K562 (cell line): ENCODE measurements at regions not wholly inside any gene's neighbourhood (a gene's known extent, or its start where the extent isn't known, plus 50 kb on each side); places are given as distances from the start of the nearest gene placed in this dataset.

Experiments used
- ATAC-seq: fragments of 200-7000 bp; cut with Tn5 transposase; 3 replicates; pipeline ENCODE4 v1.9.1; 2020; ENCODE audit warnings: moderate library complexity
- BruUV-seq: library from RNA; stranded (reverse); fragments of 400-500 nt; replicated peaks from 2 replicates; lab custom pipeline; 2021; lab: Mats Ljungman, UMichigan
- CTCF ChIA-PET: fragments of 300-600 bp; formaldehyde crosslinking; extraction: SDS; loops from one replicate; lab custom pipeline; 2021; ENCODE audit warnings: low intra/inter-chr PET ratio; lab: Yijun Ruan, JAX
- POLR2A ChIA-PET: fragments of 300-600, 350-650 bp; sonication (Branson Sonifier 250); formaldehyde crosslinking; extraction: SDS; loops from one replicate; lab custom pipeline; 2021; ENCODE audit warnings: antibody characterized with exemption, inconsistent platforms; lab: Yijun Ruan, JAX
- DNase-seq, 4 experiments: peaks; one replicate each; pipeline versions ENCODE4 v3.0.0 to v3.0.0-alpha.2; 2011 to 2018; ENCODE audit warnings: low spot score in 3 of 4, mixed read lengths in 3 of 4; ENCODE audit errors: extremely low read depth in 1 of 4
- FAIRE-seq: peaks from 2 replicates; lab custom pipeline; 2011; peaks lifted over from hg19 to GRCh38; lab: Jason Lieb, UNC
- H2AFZ ChIP-seq: 2 replicates; pipeline ENCODE4 v1.6.0; 2011; ENCODE audit warnings: low read depth, low read length, control low read depth, inconsistent platforms
- H3K27ac ChIP-seq: fragments of 200-600 bp; 3 replicates; pipeline ENCODE4 v1.8.0; 2011; ENCODE audit warnings: low read depth, mild to moderate bottlenecking, control low read depth, inconsistent platforms, low read length, moderate library complexity, mixed read lengths; ENCODE audit errors: extremely low read depth
- H3K27me3 ChIP-seq, 2 experiments: fragments of 300-600 bp in 1 of 2; 2 replicates in 1 of 2; 3 replicates in 1 of 2; pipeline versions ENCODE4 v1.6.0 to v1.8.0; 2011; ENCODE audit warnings: inconsistent platforms in 2 of 2, low read length in 2 of 2, mild to moderate bottlenecking in 1 of 2, mixed read lengths in 1 of 2, moderate library complexity in 1 of 2; ENCODE audit not compliant: control insufficient read depth in 2 of 2, insufficient read depth in 2 of 2
- H3K36me3 ChIP-seq: fragments of 300-600 bp; 3 replicates; pipeline ENCODE4 v1.8.0; 2011; ENCODE audit warnings: mild to moderate bottlenecking, low read length, inconsistent platforms; ENCODE audit not compliant: control insufficient read depth, insufficient read depth
- H3K4me1 ChIP-seq, 2 experiments: fragments of 200-600 bp in 1 of 2; replicated peaks in 1 of 2; 2 replicates in 1 of 2; 3 replicates in 1 of 2; pipeline versions ENCODE4 v1.5.1 to v1.8.0; 2011; ENCODE audit warnings: inconsistent platforms in 2 of 2, low read length in 2 of 2, mild to moderate bottlenecking in 1 of 2, mixed read lengths in 1 of 2, moderate library complexity in 1 of 2; ENCODE audit not compliant: control insufficient read depth in 2 of 2, insufficient read depth in 2 of 2
- H3K4me2 ChIP-seq: 2 replicates; pipeline ENCODE4 v1.6.1; 2011; ENCODE audit warnings: low read length, control low read depth, inconsistent platforms, mixed read lengths; ENCODE audit not compliant: insufficient read depth
- H3K4me3 ChIP-seq: fragments of 200-600 bp; sonication (generic), shearing (Covaris generic); 2 replicates; pipeline ENCODE4 v1.5.1; 2016; ENCODE audit warnings: control low read depth, inconsistent platforms
- H3K79me2 ChIP-seq: fragments of 200-600 bp; 3 replicates; pipeline ENCODE4 v1.8.0; 2011; ENCODE audit warnings: low read length, inconsistent platforms; ENCODE audit not compliant: control insufficient read depth, insufficient read depth
- H3K9ac ChIP-seq, 2 experiments: 2 replicates each; pipeline versions ENCODE4 v1.6.0 to v1.6.1; 2011; ENCODE audit warnings: low read depth in 2 of 2, low read length in 2 of 2, control low read depth in 1 of 2, inconsistent platforms in 1 of 2, mild to moderate bottlenecking in 1 of 2, mixed read lengths in 1 of 2; ENCODE audit not compliant: insufficient read depth in 1 of 2
- H3K9me1 ChIP-seq: one replicate; pipeline ENCODE4 v1.6.0; 2011; ENCODE audit warnings: inconsistent platforms, mild to moderate bottlenecking, low read length, moderate library complexity; ENCODE audit not compliant: control insufficient read depth, insufficient read depth
- H3K9me3 ChIP-seq: replicated peaks from 2 replicates; pipeline ENCODE4 v1.5.1; 2011; ENCODE audit warnings: low read depth, low read length, inconsistent platforms; ENCODE audit not compliant: control insufficient read depth, insufficient read depth
- H4K20me1 ChIP-seq: replicated peaks from 2 replicates; pipeline ENCODE4 v1.6.1; 2011; ENCODE audit warnings: low read length, inconsistent platforms, mixed read lengths; ENCODE audit not compliant: control insufficient read depth, insufficient read depth
- C11orf30 ChIP-seq: fragments of 450-650 bp; IDR thresholded peaks from 2 replicates; pipeline ENCODE4 v1.6.1; 2016; ENCODE audit warnings: low read depth, mild to moderate bottlenecking
- MAFF ChIP-seq: IDR thresholded peaks from 2 replicates; pipeline ENCODE4 v1.6.1; 2012; ENCODE audit warnings: low read length, improper control_type of control experiment
- MAFK ChIP-seq: IDR thresholded peaks from 2 replicates; pipeline ENCODE4 v1.6.1; 2011; ENCODE audit warnings: low read length, improper control_type of control experiment
- TAF15 ChIP-seq: fragments of 200-400 bp; formaldehyde crosslinking; IDR thresholded peaks from 2 replicates; pipeline ENCODE4 v1.6.1; 2017; ENCODE audit warnings: mild to moderate bottlenecking, low read depth, low read length, moderate library complexity
- TCF7 ChIP-seq: sonication (generic); IDR thresholded peaks from 2 replicates; pipeline ENCODE4 v1.6.1; 2016; ENCODE audit warnings: antibody characterized with exemption, borderline replicate concordance
- ZNF316 ChIP-seq: fragments of 450-650 bp; IDR thresholded peaks from 2 replicates; pipeline ENCODE4 v1.6.1; 2016
- ZNF347 ChIP-seq: fragments of 450-650 bp; formaldehyde crosslinking; IDR thresholded peaks from 2 replicates; pipeline ENCODE4 v1.4.0; 2020; ENCODE audit warnings: low read depth, mild to moderate bottlenecking, moderate library complexity
- WGBS: fragments of 100-300 bp; shearing (Covaris generic); methylation state at CpG from one replicate; pipeline ENCODE4 v1.1.6; 2016; ENCODE audit warnings: low coverage, mixed read lengths; ENCODE audit not compliant: insufficient coverage; ENCODE audit errors: missing lambda C conversion rate; 5-methylcytosine and 5-hydroxymethylcytosine counted together
- in situ Hi-C: fragments of 300-500 bp; cut with MboI; formaldehyde crosslinking; loops from 4 replicates; pipeline ENCODE4 v1.15.0; 2018; ENCODE audit warnings: inconsistent platforms, mixed read lengths
- intact Hi-C: fragments of 100-400 bp; cut with micrococcal nuclease; formaldehyde crosslinking; loops from 2 replicates; pipeline ENCODE4 v1.14.2; 2022
- TF ChIP-seq, protein P1 (sequence below): fragments of 450-650 bp; IDR thresholded peaks from 2 replicates; pipeline ENCODE4 v1.6.1; 2016; ENCODE audit warnings: antibody characterized with exemption
- TF ChIP-seq, protein P2 (sequence below): sonication (generic); formaldehyde crosslinking; IDR thresholded peaks from 2 replicates; pipeline ENCODE4 v1.8.0; 2022; ENCODE audit warnings: missing genetic modification reagents, mild to moderate bottlenecking, moderate library complexity, borderline replicate concordance

- POLR2A ChIA-PET: no interaction called here
- no peak for ATAC-seq
- WGBS: 0% methylated on average over 3 of the region's 3 CpGs
Measured at GRCh38 chr2:175293195-175293594, 111.7 kb upstream of the ATP5MC3 start.

DNA sequence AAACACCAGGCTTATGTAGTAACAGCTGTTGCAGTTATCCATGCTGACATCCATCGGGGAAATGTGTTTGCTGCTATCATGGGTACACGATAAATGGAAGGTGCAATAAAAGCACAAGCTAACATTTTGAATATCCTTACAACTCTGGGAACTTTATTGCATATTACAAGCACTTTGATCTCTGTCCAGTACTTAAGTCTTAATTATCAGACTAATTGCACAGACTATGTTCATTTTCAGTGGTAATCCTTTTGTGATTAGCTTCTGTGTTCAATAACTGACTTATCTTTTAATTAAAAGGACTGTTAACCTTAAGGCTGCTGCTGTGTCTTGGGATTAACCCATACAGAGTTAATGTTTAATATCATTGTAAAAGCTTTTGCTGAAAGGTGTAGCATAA lies 101.4 kb upstream of the ATP5MC3 start:
- BruUV-seq: no TSS peak
- FAIRE-seq: no peak
- WGBS: 3% methylated on average over 2 of the region's 2 CpGs
- no peaks in the 10 kb centered on the region for H3K4me1 ChIP-seq
- no peak overlapping the region for H3K27ac ChIP-seq
- no peaks in the 10 kb centered on the region for H3K79me2 ChIP-seq
- ChIA-PET POLR2A (no interaction called here), CTCF (interaction anchor here (0.6 to 1.8 kb wide), 4 partner anchors 247 to 1982 kb away, joined by 3 to 10 read pairs (median 4); partner anchors contain the start of gene NFE2L2)
- no peak overlapping the region for H2AFZ ChIP-seq
- no peak for DNase-seq
- no peak for ATAC-seq
- H3K36me3 ChIP-seq: no peaks in the 10 kb centered on the region
- intact Hi-C loops: loop anchor here (1.0 to 5.0 kb wide), 5 partner anchors 81 to 511 kb away; no protein-coding TSS in a partner anchor
- in situ Hi-C loops: loop anchor here (10.0 kb wide), 1 partner anchor 238 kb away; no protein-coding TSS in a partner anchor
- no peak overlapping the region for H3K9ac ChIP-seq
- no peaks in the 10 kb centered on the region for H4K20me1 ChIP-seq
- no peaks in the 10 kb centered on the region for H3K9me1 ChIP-seq
- peaks cover 2 to 6% of the 10 kb centered on the region in 2 experiments; a peak in 3 of 5 replicates for H3K27me3 ChIP-seq
- H3K4me2 ChIP-seq: no peak overlapping the region
- no peak overlapping the region for H3K4me3 ChIP-seq
- H3K9me3 ChIP-seq: no peaks in the 10 kb centered on the region
- TF ChIP-seq, protein P1, sequence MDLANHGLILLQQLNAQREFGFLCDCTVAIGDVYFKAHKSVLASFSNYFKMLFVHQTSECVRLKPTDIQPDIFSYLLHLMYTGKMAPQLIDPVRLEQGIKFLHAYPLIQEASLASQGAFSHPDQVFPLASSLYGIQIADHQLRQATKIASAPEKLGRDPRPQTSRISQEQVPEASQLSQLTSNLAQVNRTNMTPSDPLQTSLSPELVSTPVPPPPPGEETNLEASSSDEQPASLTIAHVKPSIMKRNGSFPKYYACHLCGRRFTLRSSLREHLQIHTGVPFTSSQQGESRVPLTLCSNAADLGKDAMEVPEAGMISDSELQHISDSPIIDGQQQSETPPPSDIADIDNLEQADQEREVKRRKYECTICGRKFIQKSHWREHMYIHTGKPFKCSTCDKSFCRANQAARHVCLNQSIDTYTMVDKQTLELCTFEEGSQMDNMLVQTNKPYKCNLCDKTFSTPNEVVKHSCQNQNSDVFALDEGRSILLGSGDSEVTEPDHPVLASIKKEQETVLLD: no peak
- TF ChIP-seq, all 486 proteins: peak for 0

More at GRCh38 chr2:175293195-175293594, 111.7 kb upstream of the ATP5MC3 start:
- FAIRE-seq (no peak), DNase-seq (no peak)
- Histone ChIP-seq H3K36me3 (no peaks in the 10 kb centered on the region), H3K4me2 (no peak overlapping the region), H3K9me3 (no peaks in the 10 kb centered on the region), H3K9ac (no peak overlapping the region), H3K4me3 (no peak overlapping the region)
- in situ Hi-C loops: no loop called here
- TF ChIP-seq MAFK: 0 out of 2 replicates have a peak, but pooled peaks have one; percentile 4
- TF ChIP-seq TCF7: no peak
- TF ChIP-seq ZNF347: no peak
- TF ChIP-seq TAF15: no peak
- peak; percentile 33; the same call in 1 of the 2 replicates for TF ChIP-seq C11orf30
- no peak for TF ChIP-seq MAFF
- TF ChIP-seq, protein P2, sequence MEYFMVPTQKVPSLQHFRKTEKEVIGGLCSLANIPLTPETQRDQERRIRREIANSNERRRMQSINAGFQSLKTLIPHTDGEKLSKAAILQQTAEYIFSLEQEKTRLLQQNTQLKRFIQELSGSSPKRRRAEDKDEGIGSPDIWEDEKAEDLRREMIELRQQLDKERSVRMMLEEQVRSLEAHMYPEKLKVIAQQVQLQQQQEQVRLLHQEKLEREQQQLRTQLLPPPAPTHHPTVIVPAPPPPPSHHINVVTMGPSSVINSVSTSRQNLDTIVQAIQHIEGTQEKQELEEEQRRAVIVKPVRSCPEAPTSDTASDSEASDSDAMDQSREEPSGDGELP (CRISPR knock-in tag): no peak
- peak; percentile 45; the same call in 1 of the 2 replicates for TF ChIP-seq ZNF316
- TF ChIP-seq, all 486 proteins: peak for 3
- Histone ChIP-seq H3K79me2 (no peaks in the 10 kb centered on the region), H3K4me1 (no peaks in the 10 kb centered on the region), H2AFZ (no peak overlapping the region), H4K20me1 (no peaks in the 10 kb centered on the region), H3K27me3 (no peaks in the 10 kb centered on the region), H3K9me1 (no peaks in the 10 kb centered on the region), H3K27ac (no peak overlapping the region)
- intact Hi-C loops: no loop called here
- CTCF ChIA-PET: no interaction called here
- no TSS peak for BruUV-seq
